ENCODE measurements at regions not wholly inside any gene's neighbourhood (a gene's known extent, or its start where the extent isn't known, plus 50 kb on each side); places are given as distances from the start of the nearest gene placed in this dataset.

- Histone ChIP-seq H3K9me3 (no peaks in the 10 kb centered on the region), H3K27ac (ENCODE audit: low read depth in 2 of 2, low read length in 1 of 2) (no peak overlapping the region), H3F3A (replicated peaks; ENCODE audit: insufficient read depth) (no peaks in the 10 kb centered on the region), H3K9ac (no peak overlapping the region), H3K4me3 (ENCODE audit: low read depth in 2 of 2, low read length in 1 of 2) (no peak overlapping the region), H2AFZ (ENCODE audit: low read depth) (no peak overlapping the region), H3K27me3 (ENCODE audit: insufficient read depth) (no peaks in the 10 kb centered on the region), H3K79me2 (ENCODE audit: insufficient read depth) (no peaks in the 10 kb centered on the region), H3K36me3 (replicated peaks in 1 of 2; ENCODE audit: control insufficient read depth in 1 of 2, insufficient read depth in 2 of 2, low read length in 1 of 2) (no peaks in the 10 kb centered on the region), H3K4me2 (no peak overlapping the region), H3K4me1 (ENCODE audit: control insufficient read depth in 1 of 2, insufficient read depth in 2 of 2, low read depth in 1 of 2, low read length in 1 of 2) (peaks cover 0 to 3% of the 10 kb centered on the region in 2 experiments; a peak in 1 of 4 replicates), H3K9me2 (no peaks in the 10 kb centered on the region), H4K20me1 (ENCODE audit: insufficient read depth) (no peaks in the 10 kb centered on the region)
- ChIA-PET CTCF (no interaction called here), POLR2A (no interaction called here)
- 81% methylated on average over 2 of the region's 2 CpGs for WGBS (ENCODE audit: low lambda C conversion rate)
- DNase-seq: no peak
- TF ChIP-seq CTCF (IDR thresholded peaks at IDR 0.05) (no peak), CHD2 (IDR thresholded peaks at IDR 0.05; ENCODE audit: low read length, partially characterized antibody) (no peak)
Observed at GRCh38 chr5:144102361-144102760, 68.1 kb downstream of the YIPF5 start.

GRCh38 chr5:144102979-144103378, 67.5 kb downstream of the YIPF5 start:
- DNase-seq: no peak
- ChIA-PET POLR2A (no interaction called here), CTCF (no interaction called here)
- no peaks in the 10 kb centered on the region for H3K36me3 ChIP-seq (replicated peaks in 1 of 2; ENCODE audit: control insufficient read depth in 1 of 2, insufficient read depth in 2 of 2, low read length in 1 of 2)
- no peak overlapping the region for H3K4me3 ChIP-seq (ENCODE audit: low read depth in 2 of 2, low read length in 1 of 2)
- no peaks in the 10 kb centered on the region for H3K79me2 ChIP-seq (ENCODE audit: insufficient read depth)
- H3K4me1 ChIP-seq (ENCODE audit: control insufficient read depth in 1 of 2, insufficient read depth in 2 of 2, low read depth in 1 of 2, low read length in 1 of 2): peaks cover 0 to 3% of the 10 kb centered on the region in 2 experiments; a peak in 1 of 4 replicates
- no peaks in the 10 kb centered on the region for H3K9me3 ChIP-seq
- no peaks in the 10 kb centered on the region for H3K27me3 ChIP-seq (ENCODE audit: insufficient read depth)
- H3K27ac ChIP-seq (ENCODE audit: low read depth in 2 of 2, low read length in 1 of 2): no peak overlapping the region
- TF ChIP-seq IRF3 (IDR thresholded peaks at IDR 0.05; ENCODE audit: low read depth, low read length) (no peak), EZH2phosphoT487 (IDR thresholded peaks at IDR 0.05; ENCODE audit: borderline replicate concordance, low read depth) (no peak), FOXJ3 (CRISPR knock-in tag; IDR thresholded peaks at IDR 0.05) (no peak), RFX5 (IDR thresholded peaks at IDR 0.05; ENCODE audit: low read length) (no peak), NRF1 (IDR thresholded peaks at IDR 0.05; ENCODE audit: low read depth, low read length) (no peak), POLR2AphosphoS5 (IDR thresholded peaks at IDR 0.05; ENCODE audit: low read depth, low read length) (no peak), GATA2 (CRISPR knock-in tag; IDR thresholded peaks at IDR 0.05) (no peak), RXRA (IDR thresholded peaks at IDR 0.05; ENCODE audit: borderline replicate concordance, low read depth) (no peak), TEAD4 (IDR thresholded peaks at IDR 0.05; ENCODE audit: borderline replicate concordance, insufficient read depth) (no peak), MAX (IDR thresholded peaks at IDR 0.05; ENCODE audit: low read depth) (no peak), PBX3 (IDR thresholded peaks at IDR 0.05) (no peak), GABPA (IDR thresholded peaks at IDR 0.05; ENCODE audit: low read depth) (no peak), MEF2A (IDR thresholded peaks at IDR 0.05; ENCODE audit: borderline replicate concordance, low read depth) (no peak)
- WGBS (ENCODE audit: low lambda C conversion rate): 70% methylated on average over 2 of the region's 2 CpGs
- H3K4me2 ChIP-seq: no peak overlapping the region
- no peaks in the 10 kb centered on the region for H3F3A ChIP-seq (replicated peaks; ENCODE audit: insufficient read depth)
- H4K20me1 ChIP-seq (ENCODE audit: insufficient read depth): no peaks in the 10 kb centered on the region
- H3K9me2 ChIP-seq: no peaks in the 10 kb centered on the region
- H2AFZ ChIP-seq (ENCODE audit: low read depth): no peak overlapping the region
- no peak overlapping the region for H3K9ac ChIP-seq
